Endodermal cell (in vitro differentiated cells): ENCODE measurements at regions not wholly inside any gene's neighbourhood (a gene's known extent, or its start where the extent isn't known, plus 50 kb on each side); places are given as distances from the start of the nearest gene placed in this dataset.

Experiments
- DNase-seq: peaks from one replicate; pipeline ENCODE4 v3.0.0-alpha.2; 2017
- H3K27ac ChIP-seq: 2 replicates; pipeline ENCODE4 v1.5.1; 2013; ENCODE audit warnings: mild to moderate bottlenecking, low read depth, low read length, moderate library complexity
- H3K27me3 ChIP-seq: 2 replicates; pipeline ENCODE4 v1.6.1; 2013; ENCODE audit warnings: mild to moderate bottlenecking, low read length, moderate library complexity; ENCODE audit not compliant: insufficient read depth, control insufficient read depth, poor library complexity, severe bottlenecking
- H3K36me3 ChIP-seq: 2 replicates; pipeline ENCODE4 v1.7.0; 2013; ENCODE audit warnings: mild to moderate bottlenecking, low read length, moderate library complexity; ENCODE audit not compliant: control insufficient read depth, insufficient read depth
- H3K4me1 ChIP-seq: one replicate; pipeline ENCODE4 v1.7.0; 2013; ENCODE audit warnings: low read length; ENCODE audit not compliant: control insufficient read depth, insufficient read depth
- H3K4me3 ChIP-seq: 2 replicates; pipeline ENCODE4 v1.5.1; 2013; ENCODE audit warnings: mild to moderate bottlenecking, low read length, moderate library complexity
- H3K9ac ChIP-seq: 2 replicates; pipeline ENCODE4 v1.6.1; 2013; ENCODE audit warnings: mild to moderate bottlenecking, low read length, moderate library complexity; ENCODE audit not compliant: poor library complexity, severe bottlenecking; ENCODE audit errors: extremely low read depth
- H3K9me3 ChIP-seq: 2 replicates; pipeline ENCODE4 v1.6.1; 2013; ENCODE audit warnings: mild to moderate bottlenecking, low read length, moderate library complexity; ENCODE audit not compliant: control insufficient read depth
- H3K27ac Mint-ChIP-seq: 2 replicates; pipeline ENCODE4 v1.8.0; 2020; ENCODE audit warnings: mixed read lengths
- H3K27me3 Mint-ChIP-seq: 2 replicates; pipeline ENCODE4 v1.8.0; 2021; ENCODE audit warnings: mild to moderate bottlenecking, mixed read lengths; ENCODE audit not compliant: insufficient read depth
- H3K36me3 Mint-ChIP-seq: 2 replicates; pipeline ENCODE4 v1.8.0; 2020; ENCODE audit warnings: low read depth, mixed read lengths
- H3K4me1 Mint-ChIP-seq: 2 replicates; pipeline ENCODE4 v1.8.0; 2020; ENCODE audit warnings: mixed read lengths
- H3K4me3 Mint-ChIP-seq: 2 replicates; pipeline ENCODE4 v1.8.0; 2020; ENCODE audit warnings: mild to moderate bottlenecking, moderate library complexity, mixed read lengths
- H3K9me3 Mint-ChIP-seq: 2 replicates; pipeline ENCODE4 v1.8.0; 2020; ENCODE audit warnings: mild to moderate bottlenecking, mixed read lengths
- WGBS, 2 experiments: methylation state at CpG; one replicate each; pipeline versions ENCODE4 v1.1.5 to v1.1.7; 2013; ENCODE audit warnings: missing lambda C conversion rate in 2 of 2, mixed read lengths in 1 of 2; ENCODE audit not compliant: insufficient coverage in 1 of 2, insufficient read length in 1 of 2; 5-methylcytosine and 5-hydroxymethylcytosine counted together
- TF ChIP-seq, protein P1 (sequence below): fragments of 200-600 bp; sonication (generic); conservative IDR thresholded peaks from 2 replicates; pipeline ENCODE4 v1.5.0; 2021; ENCODE audit warnings: antibody characterized with exemption, mild to moderate bottlenecking

DNA sequence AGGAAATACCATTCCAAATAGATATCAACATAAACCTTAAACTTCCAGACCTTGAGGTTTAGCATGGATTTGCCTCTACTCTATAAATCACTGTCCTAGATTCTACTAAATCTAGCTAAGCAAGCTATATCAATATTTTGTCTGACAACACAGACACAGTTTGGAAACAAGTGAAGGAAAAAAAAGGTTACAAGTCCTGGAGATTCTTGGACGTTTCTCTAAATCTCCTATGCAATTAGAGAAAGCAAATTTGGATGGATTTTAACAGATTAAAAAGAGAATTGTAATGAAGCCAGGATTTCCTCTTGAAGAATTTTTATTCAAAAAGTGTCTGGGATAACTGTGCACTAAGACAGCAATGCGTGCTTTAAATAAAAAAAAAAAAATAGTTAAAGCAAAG lies 441.1 kb upstream of the DPH6 start:
- Mint-ChIP-seq H3K4me1 (peaks cover 9% of the 10 kb centered on the region), H3K27me3 (peaks cover 2% of the 10 kb centered on the region), H3K9me3 (no peaks in the 10 kb centered on the region), H3K27ac (no peak overlapping the region), H3K4me3 (no peak overlapping the region), H3K36me3 (no peaks in the 10 kb centered on the region)
- no peak overlapping the region for H3K27ac ChIP-seq
- H3K4me3 ChIP-seq = no peak overlapping the region
- 89 to 100% methylated on average over 1 to 2 of the region's 2 CpGs for WGBS, 2 experiments
- no peak for DNase-seq
- TF ChIP-seq, protein P1, sequence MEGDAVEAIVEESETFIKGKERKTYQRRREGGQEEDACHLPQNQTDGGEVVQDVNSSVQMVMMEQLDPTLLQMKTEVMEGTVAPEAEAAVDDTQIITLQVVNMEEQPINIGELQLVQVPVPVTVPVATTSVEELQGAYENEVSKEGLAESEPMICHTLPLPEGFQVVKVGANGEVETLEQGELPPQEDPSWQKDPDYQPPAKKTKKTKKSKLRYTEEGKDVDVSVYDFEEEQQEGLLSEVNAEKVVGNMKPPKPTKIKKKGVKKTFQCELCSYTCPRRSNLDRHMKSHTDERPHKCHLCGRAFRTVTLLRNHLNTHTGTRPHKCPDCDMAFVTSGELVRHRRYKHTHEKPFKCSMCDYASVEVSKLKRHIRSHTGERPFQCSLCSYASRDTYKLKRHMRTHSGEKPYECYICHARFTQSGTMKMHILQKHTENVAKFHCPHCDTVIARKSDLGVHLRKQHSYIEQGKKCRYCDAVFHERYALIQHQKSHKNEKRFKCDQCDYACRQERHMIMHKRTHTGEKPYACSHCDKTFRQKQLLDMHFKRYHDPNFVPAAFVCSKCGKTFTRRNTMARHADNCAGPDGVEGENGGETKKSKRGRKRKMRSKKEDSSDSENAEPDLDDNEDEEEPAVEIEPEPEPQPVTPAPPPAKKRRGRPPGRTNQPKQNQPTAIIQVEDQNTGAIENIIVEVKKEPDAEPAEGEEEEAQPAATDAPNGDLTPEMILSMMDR = no peak
- no peaks in the 10 kb centered on the region for H3K27me3 ChIP-seq
- no peak overlapping the region for H3K9ac ChIP-seq
- no peaks in the 10 kb centered on the region for H3K36me3 ChIP-seq
- H3K4me1 ChIP-seq = no peaks in the 10 kb centered on the region
- no peaks in the 10 kb centered on the region for H3K9me3 ChIP-seq

DNA sequence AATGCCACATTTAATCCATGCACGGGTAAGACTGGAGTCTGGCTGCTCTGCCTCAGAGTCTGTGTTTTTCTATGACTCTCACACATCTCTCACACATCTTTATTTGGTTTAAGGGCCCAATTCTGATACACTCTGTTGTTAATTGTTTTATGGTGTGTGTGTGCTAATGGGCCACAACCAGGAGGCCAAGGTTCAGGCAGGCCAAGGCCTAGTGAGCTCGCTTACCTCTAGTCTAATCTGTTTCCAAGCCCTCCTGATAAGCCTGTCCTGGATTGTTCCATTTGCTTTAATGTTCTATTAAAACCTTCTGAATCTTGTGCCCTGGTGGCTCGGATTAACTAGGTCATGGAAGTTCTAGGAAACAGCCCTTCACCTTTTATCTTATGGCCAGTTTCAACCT lies 445.4 kb upstream of the DPH6 start:
- Histone ChIP-seq H3K4me3 (no peak overlapping the region), H3K27ac (no peak overlapping the region), H3K4me1 (peaks cover 4% of the 10 kb centered on the region), H3K9ac (no peak overlapping the region), H3K27me3 (no peaks in the 10 kb centered on the region), H3K36me3 (no peaks in the 10 kb centered on the region), H3K9me3 (peaks cover 2% of the 10 kb centered on the region)
- Mint-ChIP-seq H3K27ac (no peak overlapping the region), H3K4me1 (peaks cover 15% of the 10 kb centered on the region), H3K36me3 (no peaks in the 10 kb centered on the region), H3K9me3 (peaks cover 3% of the 10 kb centered on the region), H3K4me3 (no peak overlapping the region), H3K27me3 (no peaks in the 10 kb centered on the region)
- 67 to 74% methylated on average over 2 to 3 of the region's 3 CpGs for WGBS, 2 experiments
- no peak for DNase-seq
- TF ChIP-seq, protein P1 = no peak

DNA sequence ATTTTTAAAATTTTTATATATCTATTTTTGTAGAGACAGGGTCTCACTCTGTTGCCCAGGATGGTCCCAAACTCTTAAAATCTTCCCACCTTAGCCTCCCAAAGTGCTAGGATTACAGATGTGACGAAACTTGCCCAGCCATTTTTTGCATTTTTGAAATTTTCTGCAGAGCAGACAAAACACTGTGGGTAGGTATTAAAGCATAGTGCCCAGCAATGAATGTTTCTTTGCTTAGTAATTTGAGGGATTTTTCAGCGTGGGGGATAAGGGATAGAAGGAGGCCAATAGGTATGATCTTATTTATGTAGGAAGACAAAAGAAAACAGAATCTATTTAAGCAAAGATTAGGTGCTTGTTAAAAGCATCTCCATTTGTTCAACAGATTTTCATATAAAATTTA lies 446.8 kb upstream of the DPH6 start:
- TF ChIP-seq, protein P1 = no peak
- Mint-ChIP-seq H3K4me1 (peaks cover 15% of the 10 kb centered on the region), H3K36me3 (no peaks in the 10 kb centered on the region), H3K4me3 (no peak overlapping the region), H3K27ac (no peak overlapping the region), H3K27me3 (no peaks in the 10 kb centered on the region), H3K9me3 (peaks cover 12% of the 10 kb centered on the region)
- H3K4me1 ChIP-seq = peaks cover 4% of the 10 kb centered on the region
- WGBS, 2 experiments = 80 to 90% methylated on average over 1 to 2 of the region's 2 CpGs
- no peaks in the 10 kb centered on the region for H3K36me3 ChIP-seq
- no peak overlapping the region for H3K27ac ChIP-seq
- H3K4me3 ChIP-seq = no peak overlapping the region
- no peak for DNase-seq
- no peak overlapping the region for H3K9ac ChIP-seq
- no peaks in the 10 kb centered on the region for H3K27me3 ChIP-seq
- H3K9me3 ChIP-seq = peaks cover 9% of the 10 kb centered on the region
